GM12892 (cell line): ENCODE measurements at regions not wholly inside any gene's neighbourhood (a gene's known extent, or its start where the extent isn't known, plus 50 kb on each side); places are given as distances from the start of the nearest gene placed in this dataset.

Source experiments
- POLR2A ChIP-seq: IDR thresholded peaks from 2 replicates; pipeline ENCODE4 v1.6.1; 2011; ENCODE audit warnings: low read depth, low read length, control low read depth
- TAF1 ChIP-seq: IDR thresholded peaks from 2 replicates; pipeline ENCODE4 v1.6.1; 2011; ENCODE audit warnings: low read depth, mild to moderate bottlenecking, control low read depth, low read length, borderline replicate concordance

GRCh38 chr13:50612717-50613116, 230.8 kb downstream of the DLEU7 start:
- TF ChIP-seq POLR2A (no peak), TAF1 (no peak)
